Right forelimb (tissue), 1 donor: ENCODE measurements at regions not wholly inside any gene's neighbourhood (a gene's known extent, or its start where the extent isn't known, plus 50 kb on each side); places are given as distances from the start of the nearest gene placed in this dataset.

ENCODE experiments used
- DNase-seq: peaks from one replicate; pipeline ENCODE4 v3.0.0-alpha.2; 2018

GRCh38 chr11:45037434-45038005 is 86.8 kb upstream of the TP53I11 start:
- DNase-seq: peak; percentile 7

GRCh38 chr11:45038923-45039322 is 88.2 kb upstream of the TP53I11 start:
- peak; percentile 9 for DNase-seq

DNA sequence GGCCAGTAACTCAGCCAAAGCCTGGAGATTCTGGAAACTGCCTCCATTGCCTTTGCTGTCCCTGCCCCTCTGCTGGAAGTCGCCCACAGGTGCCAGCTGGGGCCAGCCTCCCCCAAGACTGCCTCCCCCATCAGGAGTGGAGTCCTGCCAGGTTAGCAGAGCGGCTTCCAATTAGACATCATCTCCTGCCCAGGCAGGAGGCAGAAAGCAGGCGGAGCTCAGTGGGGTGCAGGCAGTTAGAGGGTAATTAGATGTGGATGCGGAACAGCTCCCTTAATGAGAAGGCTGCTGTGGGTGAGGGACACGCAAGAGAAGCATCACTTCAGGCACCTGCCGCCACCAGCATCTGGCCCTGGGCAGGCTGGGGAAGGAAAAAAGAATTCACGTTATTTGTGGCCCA is 90.9 kb upstream of the TP53I11 start:
- DNase-seq: no peak

- DNase-seq: no peak
Measured at GRCh38 chr11:45042560-45042959, 91.9 kb upstream of the TP53I11 start.

- DNase-seq: peak; percentile 3
Measured at GRCh38 chr11:45043755-45044475, 93.2 kb upstream of the TP53I11 start.

GRCh38 chr11:45045683-45046471 is 95.2 kb upstream of the TP53I11 start:
- peak; percentile 5 for DNase-seq

GRCh38 chr11:45048313-45048841 is 97.7 kb upstream of the TP53I11 start:
- DNase-seq: no peak

DNA sequence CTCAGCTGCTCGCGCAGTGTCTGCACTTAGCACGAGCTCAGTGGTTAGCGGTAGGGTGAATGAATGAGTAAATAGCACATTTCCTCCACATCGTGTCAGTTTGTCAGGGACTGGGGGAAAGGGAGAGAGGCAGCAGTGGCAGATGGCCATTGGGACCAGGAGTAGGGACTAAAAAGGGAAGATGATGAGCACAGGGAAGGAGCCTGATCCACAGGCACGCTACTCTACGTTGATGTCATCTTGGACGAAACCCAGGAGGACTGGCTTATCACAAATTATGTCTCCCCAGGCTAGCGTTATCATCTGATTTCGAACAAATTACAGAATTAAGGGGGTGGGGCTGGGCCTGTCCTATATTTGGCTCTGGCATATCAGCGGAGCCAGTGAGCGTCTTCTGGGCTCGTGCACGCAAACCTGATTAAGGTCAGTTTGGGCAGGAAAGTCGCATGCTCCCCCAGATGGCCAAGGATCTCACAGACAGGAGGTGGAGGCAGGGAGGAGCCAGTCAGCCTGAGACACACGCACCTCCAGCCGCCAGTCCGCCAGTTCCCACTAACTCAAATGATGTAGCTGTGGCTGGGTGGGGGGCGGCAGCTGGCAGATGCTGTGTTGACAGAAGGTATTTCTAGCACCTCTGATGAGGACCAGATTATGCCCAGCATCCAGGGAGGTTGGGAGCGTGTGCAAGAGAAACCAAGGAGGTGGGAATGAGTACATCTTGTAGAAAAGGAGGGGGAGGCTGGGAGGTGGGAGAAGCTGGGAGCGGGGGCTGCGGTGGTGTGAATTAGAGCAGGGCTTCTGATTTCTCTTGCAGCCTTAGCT is 97.4 kb upstream of the PRDM11 start:
- no peak for DNase-seq

- no peak for DNase-seq
Measured at GRCh38 chr11:45050111-45050510, 96.3 kb upstream of the PRDM11 start.

GRCh38 chr11:45051621-45052020 is 94.8 kb upstream of the PRDM11 start:
- no peak for DNase-seq

DNA sequence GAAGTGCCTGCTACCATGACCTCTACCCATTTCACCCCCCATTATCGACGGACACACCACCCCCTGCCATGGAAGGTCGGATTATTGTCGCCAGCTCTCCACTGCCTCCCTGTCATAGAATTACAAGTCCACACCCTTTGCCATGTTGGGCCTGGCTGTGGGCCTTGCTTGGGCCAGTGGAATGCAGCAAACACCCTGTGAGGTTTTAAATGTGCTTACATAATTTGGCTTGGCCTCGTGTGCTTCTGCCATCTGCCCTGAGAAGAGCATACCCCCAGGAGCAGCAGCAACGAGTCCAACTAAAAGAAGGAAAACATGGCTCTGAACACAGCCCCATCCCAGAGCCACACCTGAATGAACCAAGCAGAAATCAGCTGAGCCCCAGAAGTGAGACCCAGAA is 94.1 kb upstream of the PRDM11 start:
- no peak for DNase-seq

DNA sequence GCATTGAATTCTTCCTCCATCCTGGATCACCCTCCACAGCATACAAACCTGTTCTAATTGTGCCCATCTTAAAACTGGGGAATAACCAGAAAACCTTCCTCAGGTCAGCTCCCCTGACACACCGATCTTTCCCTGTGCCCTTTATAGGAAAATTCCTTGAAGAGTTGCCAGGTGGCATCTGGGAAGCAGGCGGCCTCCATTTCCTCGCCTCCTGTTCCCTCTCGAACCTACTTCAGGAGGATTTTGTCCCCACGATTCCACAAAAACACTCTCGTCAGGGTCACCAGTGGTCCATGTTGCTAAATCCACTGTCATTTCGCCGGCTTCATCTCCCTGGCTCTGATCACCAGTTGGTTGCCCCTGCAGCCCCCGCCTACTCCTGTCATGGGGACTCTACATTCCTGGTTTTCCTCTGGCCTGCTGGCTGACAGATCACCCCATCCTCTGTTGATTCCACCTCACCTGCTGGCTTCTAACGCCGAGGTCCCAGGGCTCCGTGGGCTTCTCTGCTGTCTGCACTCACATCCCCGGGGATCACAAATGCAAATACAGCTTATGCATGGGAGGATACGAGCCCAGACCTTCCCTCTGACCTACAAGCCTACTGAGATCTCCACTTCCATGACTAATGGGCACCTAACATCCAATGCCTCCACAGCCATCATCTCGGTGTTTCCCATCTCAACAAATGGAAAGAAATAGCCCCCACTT is 92.5 kb upstream of the PRDM11 start:
- no peak for DNase-seq

DNA sequence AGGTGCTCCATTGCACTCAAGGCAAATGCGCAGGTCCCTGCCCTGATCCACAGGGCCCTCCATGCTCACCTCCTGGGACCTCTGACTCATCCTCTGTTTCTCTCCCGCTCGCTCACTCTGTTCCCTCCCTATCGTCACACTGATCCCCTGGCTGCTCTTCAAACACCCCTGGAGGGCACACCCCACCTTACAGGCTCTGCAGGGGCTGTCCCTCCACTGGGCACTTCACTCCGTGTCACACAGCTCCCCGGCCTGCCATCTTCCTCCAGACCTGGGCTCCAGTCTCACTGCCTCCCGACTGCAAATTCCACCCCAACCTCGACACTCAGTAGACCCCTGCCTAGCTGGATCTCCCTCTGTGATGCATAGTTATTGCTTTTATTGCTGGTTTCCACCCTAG is 91.5 kb upstream of the PRDM11 start:
- no peak for DNase-seq

DNA sequence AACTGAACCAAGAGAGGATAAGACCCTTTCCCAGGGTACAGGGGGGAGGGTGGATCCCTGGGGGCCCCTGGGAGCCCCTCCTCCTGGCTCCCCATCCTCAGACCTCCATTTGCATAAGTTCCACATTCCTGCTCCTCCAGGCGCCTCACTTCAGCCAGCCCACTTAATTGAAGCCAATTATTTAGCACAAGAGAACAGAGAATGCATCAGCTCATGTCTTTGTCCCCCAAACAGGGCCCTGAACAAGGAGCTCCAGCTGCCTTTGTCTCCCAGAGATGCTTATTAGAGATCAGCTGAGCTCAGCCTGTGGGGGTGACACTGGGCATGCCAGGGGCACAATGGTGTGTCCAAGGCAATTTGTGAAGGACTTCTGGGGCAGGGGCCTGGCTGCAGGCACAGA is 89.9 kb upstream of the PRDM11 start:
- no peak for DNase-seq

DNA sequence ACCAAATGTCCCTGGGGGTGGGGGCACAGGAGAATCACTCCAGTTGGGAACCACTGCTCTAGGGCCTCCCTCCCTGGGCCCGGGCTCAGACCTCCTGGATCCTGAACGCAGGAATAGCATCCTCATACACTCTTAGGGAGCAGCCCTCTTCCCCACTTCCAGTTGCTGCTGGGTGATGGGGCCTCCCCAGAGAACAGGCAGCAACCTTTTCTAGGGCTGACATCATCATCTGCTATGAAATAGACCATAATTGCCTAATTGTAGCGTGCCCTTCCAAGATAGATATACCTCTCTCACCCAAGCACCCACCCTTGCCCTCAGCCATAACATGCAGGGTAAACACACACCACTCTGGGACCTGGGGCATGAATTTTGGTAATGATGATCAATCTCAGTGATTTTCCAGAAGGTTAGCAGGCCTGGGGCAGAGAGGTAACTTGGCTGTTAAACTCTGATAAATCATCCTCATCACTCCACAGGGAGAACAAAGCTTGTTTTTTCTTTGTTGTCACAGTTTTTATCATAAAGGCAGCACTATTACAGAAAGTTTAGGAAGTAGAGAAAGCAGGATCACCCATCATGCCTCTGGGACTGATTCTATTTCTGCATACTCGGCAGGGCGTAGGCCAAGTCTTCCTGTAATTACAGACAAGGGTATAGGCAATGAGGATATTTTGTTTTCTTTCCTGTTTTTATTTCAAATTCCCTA is 88.3 kb upstream of the PRDM11 start:
- no peak for DNase-seq

DNA sequence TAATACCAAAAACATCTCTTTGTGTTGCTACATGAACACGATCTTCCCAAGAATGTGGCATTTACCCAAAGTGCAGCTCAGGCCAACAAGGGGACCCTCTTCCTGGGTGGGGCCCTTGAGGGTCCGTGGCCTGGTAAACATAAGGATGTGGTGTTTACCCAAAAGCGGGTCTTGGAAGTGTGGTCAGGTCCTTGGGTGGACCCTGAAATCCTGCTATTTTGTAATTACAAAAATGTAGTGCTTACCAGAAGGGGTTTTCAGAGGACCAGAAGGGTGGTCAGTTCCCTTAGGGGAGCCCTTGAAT is 87.8 kb upstream of the PRDM11 start:
- no peak for DNase-seq

DNA sequence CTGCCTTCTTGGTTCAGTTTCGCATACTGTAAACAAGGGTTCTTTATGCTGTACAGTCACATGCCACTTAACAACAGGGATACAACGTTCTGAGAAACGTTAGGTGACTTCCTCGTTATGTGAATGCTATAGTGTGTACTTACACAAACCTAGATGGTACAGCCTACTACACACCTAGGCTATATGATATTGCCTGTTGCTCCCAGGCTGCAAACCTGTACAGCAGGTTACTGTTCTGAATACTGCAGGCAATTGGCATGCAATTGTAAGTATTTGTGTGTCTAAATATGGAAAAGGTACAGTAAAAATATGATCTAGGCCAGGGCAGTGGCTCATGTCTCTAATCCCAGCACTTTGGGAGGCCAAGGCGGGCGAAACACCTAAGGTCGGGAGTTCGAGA is 85.7 kb upstream of the PRDM11 start:
- no peak for DNase-seq

- DNase-seq: no peak
Measured at GRCh38 chr11:45061641-45062040, 84.8 kb upstream of the PRDM11 start.

- no peak for DNase-seq
Measured at GRCh38 chr11:45062115-45062514, 84.3 kb upstream of the PRDM11 start.

DNA sequence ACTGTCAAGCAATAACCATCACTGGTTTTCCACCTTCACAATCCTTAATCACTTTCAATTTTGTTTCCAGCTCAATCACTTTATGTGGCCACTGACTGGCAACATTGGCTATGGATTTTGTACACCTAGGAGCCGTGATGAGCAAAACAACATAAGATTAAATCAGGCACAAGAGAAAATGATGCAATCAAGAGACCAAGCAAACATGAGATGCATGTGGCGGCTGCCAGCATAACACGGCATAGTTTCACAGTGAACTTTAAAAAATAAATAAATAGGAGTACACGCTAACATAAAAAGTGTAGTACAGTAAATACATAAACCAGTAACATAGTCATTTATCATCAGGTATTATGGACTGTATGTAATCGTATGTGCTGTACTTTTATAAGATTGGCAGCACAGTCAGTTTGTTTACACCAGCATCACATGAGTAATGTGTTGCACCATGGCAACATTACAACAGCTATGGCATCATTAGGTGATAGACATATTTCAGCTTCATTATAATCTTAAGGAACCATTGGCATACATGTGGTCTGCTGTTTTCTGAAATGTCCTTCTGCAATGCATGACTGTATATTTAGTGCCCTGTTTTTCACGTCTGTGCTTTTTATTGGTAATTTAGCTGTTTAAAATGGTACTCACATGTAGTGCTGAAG is 83.3 kb upstream of the PRDM11 start:
- DNase-seq: no peak

- DNase-seq: no peak
Measured at GRCh38 chr11:45063669-45064068, 82.8 kb upstream of the PRDM11 start.
